IMR-90 (cell line): ENCODE measurements at regions not wholly inside any gene's neighbourhood (a gene's known extent, or its start where the extent isn't known, plus 50 kb on each side); places are given as distances from the start of the nearest gene placed in this dataset.

Experiments
- BHLHE40 ChIP-seq: fragments of 150-350 bp; IDR thresholded peaks from 2 replicates; pipeline ENCODE4 v1.6.1; 2016; ENCODE audit warnings: mild to moderate bottlenecking, low read depth, low read length
- CTCF ChIP-seq: conservative IDR thresholded peaks from 2 replicates; pipeline ENCODE4 v1.5.1; 2012; ENCODE audit warnings: mild to moderate bottlenecking, low read depth, low read length, improper control_type of control experiment
- NFE2L2 ChIP-seq: fragments of 150-350 bp; IDR thresholded peaks from 2 replicates; pipeline ENCODE4 v1.6.1; 2016; ENCODE audit warnings: low read depth, mild to moderate bottlenecking, low read length
- POLR2A ChIP-seq: IDR thresholded peaks from 2 replicates; pipeline ENCODE4 v1.6.1; 2012; ENCODE audit warnings: mild to moderate bottlenecking, low read depth, low read length
- RAD21 ChIP-seq: IDR thresholded peaks from 2 replicates; pipeline ENCODE4 v1.6.1; 2012; ENCODE audit warnings: low read length, improper control_type of control experiment
- RCOR1 ChIP-seq: IDR thresholded peaks from 2 replicates; pipeline ENCODE4 v1.6.1; 2012; ENCODE audit warnings: mild to moderate bottlenecking, low read length, improper control_type of control experiment; ENCODE audit not compliant: insufficient replicate concordance
- RFX5 ChIP-seq: IDR thresholded peaks from 2 replicates; pipeline ENCODE4 v1.8.0; 2012; ENCODE audit warnings: low read depth, mild to moderate bottlenecking, low read length, moderate library complexity
- SMC3 ChIP-seq: fragments of 150-350 bp; IDR thresholded peaks from 2 replicates; pipeline ENCODE4 v1.6.1; 2016; ENCODE audit warnings: low read depth, mild to moderate bottlenecking, antibody characterized with exemption, low read length, moderate library complexity
- USF2 ChIP-seq: fragments of 150-350 bp; IDR thresholded peaks from 2 replicates; pipeline ENCODE4 v1.6.1; 2017; ENCODE audit warnings: mild to moderate bottlenecking, antibody characterized with exemption, low read length, low read depth

- TF ChIP-seq CTCF (no peak), SMC3 (no peak), RCOR1 (no peak), POLR2A (no peak), BHLHE40 (no peak), NFE2L2 (no peak), USF2 (peak; percentile 79), RFX5 (no peak), RAD21 (no peak)
Measured at GRCh38 chr4:126888968-126889367, 743.8 kb upstream of the INTU start.
